ENCODE measurements at regions not wholly inside any gene's neighbourhood (a gene's known extent, or its start where the extent isn't known, plus 50 kb on each side); places are given as distances from the start of the nearest gene placed in this dataset.

DNA sequence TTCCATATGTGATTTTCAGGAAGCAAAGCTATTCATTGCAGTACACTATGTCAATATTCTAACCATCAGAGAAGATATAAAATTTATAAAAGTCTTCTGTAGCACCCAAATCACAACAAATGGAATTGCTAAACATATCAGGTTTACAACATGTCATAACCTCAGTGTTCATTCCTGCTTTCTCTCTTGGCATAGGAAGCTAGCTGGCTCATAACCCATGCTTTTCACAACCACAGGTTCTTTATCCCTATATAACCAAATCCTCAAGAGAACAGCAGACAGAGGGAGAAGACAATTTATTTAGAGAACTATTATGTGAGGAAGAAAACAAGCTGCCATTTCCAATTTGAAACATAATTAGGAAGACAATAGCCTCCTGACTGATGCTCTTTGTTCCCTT lies 997.0 kb upstream of the ACVR2A start:
- intact Hi-C loops (cut with micrococcal nuclease; ENCODE audit: unreplicated experiment): no loop called here
- in situ Hi-C loops (cut with HindIII; ENCODE audit: low pct_unique_long_range_greater_than_20kb, low sequenced_read_pairs): no loop called here
- CTCF ChIA-PET: no interaction called here

GRCh38 chr2:146844226-146844990 lies 1000.4 kb upstream of the ACVR2A start:
- H3K9me3 ChIP-seq (ENCODE audit: control insufficient read depth, insufficient read depth, low read depth, low read length): no peaks in the 10 kb centered on the region
- CTCF ChIA-PET: no interaction called here
- TF ChIP-seq POLR2AphosphoS5 (IDR thresholded peaks at IDR 0.05; ENCODE audit: low read depth, low read length) (no peak), TCF7L2 (IDR thresholded peaks at IDR 0.05; ENCODE audit: low read depth, low read length) (no peak), CTCF (IDR thresholded peaks at IDR 0.05) (no peak), SIN3A (IDR thresholded peaks at IDR 0.05; ENCODE audit: borderline replicate concordance, insufficient read depth, low read depth, low read length) (no peak)
- TF ChIP-seq, protein P1, sequence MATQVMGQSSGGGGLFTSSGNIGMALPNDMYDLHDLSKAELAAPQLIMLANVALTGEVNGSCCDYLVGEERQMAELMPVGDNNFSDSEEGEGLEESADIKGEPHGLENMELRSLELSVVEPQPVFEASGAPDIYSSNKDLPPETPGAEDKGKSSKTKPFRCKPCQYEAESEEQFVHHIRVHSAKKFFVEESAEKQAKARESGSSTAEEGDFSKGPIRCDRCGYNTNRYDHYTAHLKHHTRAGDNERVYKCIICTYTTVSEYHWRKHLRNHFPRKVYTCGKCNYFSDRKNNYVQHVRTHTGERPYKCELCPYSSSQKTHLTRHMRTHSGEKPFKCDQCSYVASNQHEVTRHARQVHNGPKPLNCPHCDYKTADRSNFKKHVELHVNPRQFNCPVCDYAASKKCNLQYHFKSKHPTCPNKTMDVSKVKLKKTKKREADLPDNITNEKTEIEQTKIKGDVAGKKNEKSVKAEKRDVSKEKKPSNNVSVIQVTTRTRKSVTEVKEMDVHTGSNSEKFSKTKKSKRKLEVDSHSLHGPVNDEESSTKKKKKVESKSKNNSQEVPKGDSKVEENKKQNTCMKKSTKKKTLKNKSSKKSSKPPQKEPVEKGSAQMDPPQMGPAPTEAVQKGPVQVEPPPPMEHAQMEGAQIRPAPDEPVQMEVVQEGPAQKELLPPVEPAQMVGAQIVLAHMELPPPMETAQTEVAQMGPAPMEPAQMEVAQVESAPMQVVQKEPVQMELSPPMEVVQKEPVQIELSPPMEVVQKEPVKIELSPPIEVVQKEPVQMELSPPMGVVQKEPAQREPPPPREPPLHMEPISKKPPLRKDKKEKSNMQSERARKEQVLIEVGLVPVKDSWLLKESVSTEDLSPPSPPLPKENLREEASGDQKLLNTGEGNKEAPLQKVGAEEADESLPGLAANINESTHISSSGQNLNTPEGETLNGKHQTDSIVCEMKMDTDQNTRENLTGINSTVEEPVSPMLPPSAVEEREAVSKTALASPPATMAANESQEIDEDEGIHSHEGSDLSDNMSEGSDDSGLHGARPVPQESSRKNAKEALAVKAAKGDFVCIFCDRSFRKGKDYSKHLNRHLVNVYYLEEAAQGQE (IDR thresholded peaks at IDR 0.05; ENCODE audit: insufficient read depth in 1 of 2, low read depth in 2 of 2, low read length in 1 of 2): no peak
- H3K4me3 ChIP-seq (ENCODE audit: low read depth in 2 of 2, low read length in 2 of 2): no peak overlapping the region
- DNase-seq (ENCODE audit: low read depth, low spot score): no peak
- no peaks in the 10 kb centered on the region for H3K36me3 ChIP-seq (ENCODE audit: control insufficient read depth, insufficient read depth, low read length)
- in situ Hi-C loops (cut with HindIII; ENCODE audit: low pct_unique_long_range_greater_than_20kb, low sequenced_read_pairs) (no loop called here), intact Hi-C loops (cut with micrococcal nuclease; ENCODE audit: unreplicated experiment) (no loop called here)
- no peaks in the 10 kb centered on the region for H3K4me1 ChIP-seq (ENCODE audit: control insufficient read depth, insufficient read depth, low read length)
- POLR2A ChIA-PET: no interaction called here
- no peak overlapping the region for H3K27ac ChIP-seq (ENCODE audit: low read length)
- no peak for ATAC-seq
- no peaks in the 10 kb centered on the region for H3K27me3 ChIP-seq (ENCODE audit: control insufficient read depth, insufficient read depth, low read length)
- BruUV-seq (replicated peaks): no TSS peak

More for the DNA sequence above, 997.0 kb upstream of the ACVR2A start:
- ATAC-seq (no peak), DNase-seq (ENCODE audit: low read depth, low spot score) (no peak)
- Histone ChIP-seq H3K27ac (ENCODE audit: low read length) (no peak overlapping the region), H3K4me3 (ENCODE audit: low read depth in 2 of 2, low read length in 2 of 2) (no peak overlapping the region), H3K4me1 (ENCODE audit: control insufficient read depth, insufficient read depth, low read length) (no peaks in the 10 kb centered on the region), H3K27me3 (ENCODE audit: control insufficient read depth, insufficient read depth, low read length) (no peaks in the 10 kb centered on the region), H3K36me3 (ENCODE audit: control insufficient read depth, insufficient read depth, low read length) (no peaks in the 10 kb centered on the region), H3K9me3 (ENCODE audit: control insufficient read depth, insufficient read depth, low read depth, low read length) (no peaks in the 10 kb centered on the region)
- POLR2A ChIA-PET: no interaction called here
- BruUV-seq (replicated peaks): no TSS peak
- TF ChIP-seq CTCF (IDR thresholded peaks at IDR 0.05) (no peak), TCF7L2 (IDR thresholded peaks at IDR 0.05; ENCODE audit: low read depth, low read length) (no peak), SIN3A (IDR thresholded peaks at IDR 0.05; ENCODE audit: borderline replicate concordance, insufficient read depth, low read depth, low read length) (no peak), POLR2AphosphoS5 (IDR thresholded peaks at IDR 0.05; ENCODE audit: low read depth, low read length) (no peak)
- TF ChIP-seq, protein P1 (IDR thresholded peaks at IDR 0.05; ENCODE audit: insufficient read depth in 1 of 2, low read depth in 2 of 2, low read length in 1 of 2): no peak
